ENCODE measurements at regions not wholly inside any gene's neighbourhood (a gene's known extent, or its start where the extent isn't known, plus 50 kb on each side); places are given as distances from the start of the nearest gene placed in this dataset.
"Not testable (repeated sequence)": the region's sequence is repeated elsewhere in the genome, so short reads cannot be mapped to it uniquely, and the experiment has no call there.

- ATAC-seq (ENCODE audit: low FRiP score) (no peak), DNase-seq (ENCODE audit: low spot score) (no peak)
- no peak for TF ChIP-seq CTCF (IDR thresholded peaks at IDR 0.05)
Measured at GRCh38 chr11:88061111-88061510, 114.1 kb downstream of the RAB38 start.

- ATAC-seq (ENCODE audit: low FRiP score) (no peak), DNase-seq (ENCODE audit: low spot score) (no peak)
- TF ChIP-seq CTCF (IDR thresholded peaks at IDR 0.05): no peak
Measured at GRCh38 chr11:88059326-88059725, 115.9 kb downstream of the RAB38 start.

- no peak for TF ChIP-seq CTCF (IDR thresholded peaks at IDR 0.05)
- DNase-seq (ENCODE audit: low spot score) (no peak), ATAC-seq (ENCODE audit: low FRiP score) (no peak)
Measured at GRCh38 chr11:88051396-88051795, 123.8 kb downstream of the RAB38 start.

- no peak for TF ChIP-seq CTCF (IDR thresholded peaks at IDR 0.05)
- ATAC-seq (ENCODE audit: low FRiP score) (no peak), DNase-seq (ENCODE audit: low spot score) (no peak)
Measured at GRCh38 chr11:88050247-88050646, 125.0 kb downstream of the RAB38 start.

- not testable (repeated sequence) for ATAC-seq (ENCODE audit: low FRiP score); DNase-seq (ENCODE audit: low spot score)
Measured at GRCh38 chr11:88045288-88045687, 130.0 kb downstream of the RAB38 start.

GRCh38 chr11:88044658-88045057 is 130.6 kb downstream of the RAB38 start:
- not testable (repeated sequence) for DNase-seq (ENCODE audit: low spot score); ATAC-seq (ENCODE audit: low FRiP score)

- DNase-seq (ENCODE audit: low spot score) (no peak), ATAC-seq (ENCODE audit: low FRiP score) (no peak)
- no peak for TF ChIP-seq CTCF (IDR thresholded peaks at IDR 0.05)
Measured at GRCh38 chr11:88043149-88043548, 132.1 kb downstream of the RAB38 start.

- no peak for TF ChIP-seq CTCF (IDR thresholded peaks at IDR 0.05)
- no peak for ATAC-seq (ENCODE audit: low FRiP score)
- no peak for DNase-seq (ENCODE audit: low spot score)
Measured at GRCh38 chr11:88042647-88043046, 132.6 kb downstream of the RAB38 start.
